Thymus (tissue), 11 donors: ENCODE measurements at regions not wholly inside any gene's neighbourhood (a gene's known extent, or its start where the extent isn't known, plus 50 kb on each side); places are given as distances from the start of the nearest gene placed in this dataset.

Source experiments
- DNase-seq, 9 donors: peaks; one replicate each; pipeline ENCODE4 v3.0.0-alpha.2; 2013; ENCODE audit warnings: low spot score in 9 of 9, low read depth in 6 of 9, missing footprints in 1 of 9
- H3K27ac ChIP-seq, 2 donors: one replicate each; pipeline ENCODE4 v1.5.1; 2013; ENCODE audit warnings: control low read depth in 1 of 2, low read depth in 1 of 2, low read length in 1 of 2, mild to moderate bottlenecking in 1 of 2, moderate library complexity in 1 of 2
- H3K27me3 ChIP-seq, 2 donors: one replicate each; pipeline ENCODE4 v1.5.1; 2013; ENCODE audit warnings: low read length in 1 of 2; ENCODE audit not compliant: control insufficient read depth in 2 of 2, insufficient read depth in 1 of 2
- H3K36me3 ChIP-seq, 2 donors: one replicate each; pipeline ENCODE4 v1.5.1; 2013; ENCODE audit warnings: low read length in 1 of 2, mild to moderate bottlenecking in 1 of 2, moderate library complexity in 1 of 2; ENCODE audit not compliant: control insufficient read depth in 2 of 2, insufficient read depth in 2 of 2
- H3K4me1 ChIP-seq, 2 donors: one replicate each; pipeline ENCODE4 v1.5.1; 2013; ENCODE audit warnings: low read length in 2 of 2; ENCODE audit not compliant: control insufficient read depth in 2 of 2, insufficient read depth in 2 of 2
- H3K4me3 ChIP-seq, 2 donors: one replicate each; pipeline ENCODE4 v1.5.1; 2013; ENCODE audit warnings: low read length in 2 of 2, control low read depth in 1 of 2, mild to moderate bottlenecking in 1 of 2
- H3K9me3 ChIP-seq, 2 donors: one replicate each; pipeline ENCODE4 v1.5.1; 2013; ENCODE audit warnings: low read length in 1 of 2, mild to moderate bottlenecking in 1 of 2; ENCODE audit not compliant: control insufficient read depth in 2 of 2, insufficient read depth in 1 of 2
- WGBS: extraction: QIAGEN DNeasy Blood & Tissue Kit; methylation state at CpG from one replicate; pipeline ENCODE4 v1.1.7; 2013; 5-methylcytosine and 5-hydroxymethylcytosine counted together
- donor health status: healthy.

- H3K27ac ChIP-seq = no peak overlapping the region
- no peaks in the 10 kb centered on the region for H3K9me3 ChIP-seq
- no peaks in the 10 kb centered on the region for H3K36me3 ChIP-seq
- no peaks in the 10 kb centered on the region for H3K27me3 ChIP-seq
- WGBS = 98% methylated on average over 2 of the region's 2 CpGs
- H3K4me1 ChIP-seq = peaks cover 0 to 4% of the 10 kb centered on the region in 2 donors
- H3K4me3 ChIP-seq = no peak overlapping the region
- DNase-seq = no peak
Measured at GRCh38 chr13:50369646-50370045, 354.4 kb downstream of the KCNRG start.

GRCh38 chr13:50370303-50370950 lies 355.2 kb downstream of the KCNRG start:
- Histone ChIP-seq H3K36me3 (no peaks in the 10 kb centered on the region), H3K4me3 (no peak overlapping the region), H3K9me3 (no peaks in the 10 kb centered on the region), H3K27ac (no peak overlapping the region), H3K27me3 (no peaks in the 10 kb centered on the region), H3K4me1 (peaks cover 0 to 4% of the 10 kb centered on the region in 2 donors)
- no peak for DNase-seq
- 77% methylated on average over 5 of the region's 5 CpGs for WGBS

GRCh38 chr13:50374517-50374916 lies 359.3 kb downstream of the KCNRG start:
- peaks cover 9 to 26% of the 10 kb centered on the region in 2 donors for H3K4me1 ChIP-seq

GRCh38 chr13:50375792-50376191 lies 360.5 kb downstream of the KCNRG start:
- H3K4me1 ChIP-seq = peaks cover 9 to 27% of the 10 kb centered on the region in 2 donors
- no peaks in the 10 kb centered on the region for H3K36me3 ChIP-seq
- no peak overlapping the region for H3K27ac ChIP-seq
- peaks cover 0 to 16% of the 10 kb centered on the region in 2 donors for H3K9me3 ChIP-seq
- WGBS = 56% methylated on average over 4 of the region's 4 CpGs
- no peak overlapping the region for H3K4me3 ChIP-seq
- no peaks in the 10 kb centered on the region for H3K27me3 ChIP-seq
- no peak for DNase-seq

More at GRCh38 chr13:50374517-50374916, 359.3 kb downstream of the KCNRG start:
- Histone ChIP-seq H3K4me3 (no peak overlapping the region), H3K36me3 (no peaks in the 10 kb centered on the region), H3K27ac (no peak overlapping the region), H3K27me3 (no peaks in the 10 kb centered on the region), H3K9me3 (peaks cover 0 to 4% of the 10 kb centered on the region in 2 donors)
- WGBS = 98% methylated on average over 6 of the region's 6 CpGs
- no peak for DNase-seq

- Histone ChIP-seq H3K4me3 (no peak overlapping the region), H3K9me3 (peaks cover under 1 to 20% of the 10 kb centered on the region in 2 donors), H3K27ac (no peak overlapping the region), H3K4me1 (peaks cover 9 to 27% of the 10 kb centered on the region in 2 donors), H3K36me3 (no peaks in the 10 kb centered on the region), H3K27me3 (no peaks in the 10 kb centered on the region)
- DNase-seq = no peak
- WGBS = 96% methylated on average over 1 of the region's 1 CpG
Measured at GRCh38 chr13:50376895-50377575, 361.8 kb downstream of the KCNRG start.

GRCh38 chr13:50377726-50378270 lies 362.6 kb downstream of the KCNRG start:
- Histone ChIP-seq H3K4me1 (peaks cover 9 to 27% of the 10 kb centered on the region in 2 donors), H3K27me3 (no peaks in the 10 kb centered on the region), H3K27ac (peak overlapping the region in 1 of 2 donors; percentile 84), H3K9me3 (peaks cover 3 to 25% of the 10 kb centered on the region in 2 donors), H3K4me3 (no peak overlapping the region), H3K36me3 (no peaks in the 10 kb centered on the region)
- DNase-seq = no peak
- WGBS = 82% methylated on average over 2 of the region's 2 CpGs

- Histone ChIP-seq H3K4me3 (no peak overlapping the region), H3K36me3 (no peaks in the 10 kb centered on the region), H3K9me3 (peaks cover 3 to 28% of the 10 kb centered on the region in 2 donors), H3K27ac (peak overlapping the region; percentile 5 to 84), H3K27me3 (no peaks in the 10 kb centered on the region), H3K4me1 (peaks cover 9 to 27% of the 10 kb centered on the region in 2 donors)
- peak; percentile 47 to 90 (median 73) for DNase-seq
- 20% methylated on average over 5 of the region's 5 CpGs for WGBS
Measured at GRCh38 chr13:50378509-50379044, 363.3 kb downstream of the KCNRG start.

GRCh38 chr13:50379584-50379983 lies 364.3 kb downstream of the KCNRG start:
- Histone ChIP-seq H3K4me3 (no peak overlapping the region), H3K4me1 (peaks cover 12 to 30% of the 10 kb centered on the region in 2 donors), H3K27ac (no peak overlapping the region), H3K36me3 (no peaks in the 10 kb centered on the region), H3K9me3 (peaks cover 3 to 28% of the 10 kb centered on the region in 2 donors), H3K27me3 (no peaks in the 10 kb centered on the region)
- DNase-seq = no peak
- 82% methylated on average over 3 of the region's 3 CpGs for WGBS

GRCh38 chr13:50380905-50381304 lies 365.7 kb downstream of the KCNRG start:
- Histone ChIP-seq H3K36me3 (no peaks in the 10 kb centered on the region), H3K27me3 (no peaks in the 10 kb centered on the region), H3K27ac (no peak overlapping the region), H3K4me3 (no peak overlapping the region), H3K9me3 (peaks cover 3 to 28% of the 10 kb centered on the region in 2 donors), H3K4me1 (peaks cover 24 to 38% of the 10 kb centered on the region in 2 donors)
- DNase-seq = no peak
